DND-41 (cell line): ENCODE measurements at regions not wholly inside any gene's neighbourhood (a gene's known extent, or its start where the extent isn't known, plus 50 kb on each side); places are given as distances from the start of the nearest gene placed in this dataset.

ENCODE experiments used
- EZH2 ChIP-seq: IDR thresholded peaks from 3 replicates; pipeline ENCODE4 v1.6.1; 2012; ENCODE audit warnings: borderline replicate concordance, low read depth, mild to moderate bottlenecking, moderate library complexity, low read length, inconsistent platforms; ENCODE audit not compliant: severe bottlenecking
- TF ChIP-seq, protein P1 (sequence below): IDR thresholded peaks from 2 replicates; pipeline ENCODE4 v1.5.1; 2012; ENCODE audit warnings: borderline replicate concordance, low read length, moderate library complexity, mild to moderate bottlenecking; ENCODE audit not compliant: poor library complexity, severe bottlenecking; ENCODE audit errors: extremely low read depth

DNA sequence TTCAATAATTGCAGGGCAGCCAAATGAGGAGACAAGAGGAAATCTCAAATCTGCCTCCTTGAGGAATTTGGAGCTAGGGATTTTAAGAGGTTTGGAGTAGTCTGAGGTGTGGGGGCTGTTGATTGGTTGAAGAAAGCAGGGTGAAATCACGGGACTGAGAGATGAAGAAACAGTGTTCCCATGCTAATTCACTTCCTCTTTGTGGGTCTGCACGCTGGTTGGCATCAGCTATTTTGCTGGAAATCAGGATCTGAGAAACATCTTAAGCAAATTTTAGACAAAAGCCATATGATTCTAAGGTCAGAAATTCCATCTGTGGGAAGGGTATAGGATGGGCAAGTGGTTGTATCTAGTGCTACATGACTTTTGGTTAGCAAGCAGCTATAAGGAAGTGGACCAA, 107.1 kb upstream of the PAXBP1 start:
- TF ChIP-seq, protein P1, sequence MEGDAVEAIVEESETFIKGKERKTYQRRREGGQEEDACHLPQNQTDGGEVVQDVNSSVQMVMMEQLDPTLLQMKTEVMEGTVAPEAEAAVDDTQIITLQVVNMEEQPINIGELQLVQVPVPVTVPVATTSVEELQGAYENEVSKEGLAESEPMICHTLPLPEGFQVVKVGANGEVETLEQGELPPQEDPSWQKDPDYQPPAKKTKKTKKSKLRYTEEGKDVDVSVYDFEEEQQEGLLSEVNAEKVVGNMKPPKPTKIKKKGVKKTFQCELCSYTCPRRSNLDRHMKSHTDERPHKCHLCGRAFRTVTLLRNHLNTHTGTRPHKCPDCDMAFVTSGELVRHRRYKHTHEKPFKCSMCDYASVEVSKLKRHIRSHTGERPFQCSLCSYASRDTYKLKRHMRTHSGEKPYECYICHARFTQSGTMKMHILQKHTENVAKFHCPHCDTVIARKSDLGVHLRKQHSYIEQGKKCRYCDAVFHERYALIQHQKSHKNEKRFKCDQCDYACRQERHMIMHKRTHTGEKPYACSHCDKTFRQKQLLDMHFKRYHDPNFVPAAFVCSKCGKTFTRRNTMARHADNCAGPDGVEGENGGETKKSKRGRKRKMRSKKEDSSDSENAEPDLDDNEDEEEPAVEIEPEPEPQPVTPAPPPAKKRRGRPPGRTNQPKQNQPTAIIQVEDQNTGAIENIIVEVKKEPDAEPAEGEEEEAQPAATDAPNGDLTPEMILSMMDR = no peak
- TF ChIP-seq EZH2 = no peak
